Spinal cord (tissue), 9 donors: ENCODE measurements at regions not wholly inside any gene's neighbourhood (a gene's known extent, or its start where the extent isn't known, plus 50 kb on each side); places are given as distances from the start of the nearest gene placed in this dataset.

Experiments used
- DNase-seq, 6 donors: peaks; one replicate each; pipeline versions ENCODE4 v3.0.0 to v3.0.0-alpha.2; 2013 to 2015; ENCODE audit warnings: low spot score in 6 of 6, low read depth in 4 of 6
- H3K27ac ChIP-seq: one replicate; pipeline ENCODE4 v1.5.1; 2013; ENCODE audit warnings: low read depth, low read length, control low read depth
- H3K27me3 ChIP-seq: one replicate; pipeline ENCODE4 v1.6.1; 2013; ENCODE audit warnings: low read length; ENCODE audit not compliant: control insufficient read depth, insufficient read depth
- H3K36me3 ChIP-seq: one replicate; pipeline ENCODE4 v1.6.1; 2013; ENCODE audit warnings: low read length; ENCODE audit not compliant: control insufficient read depth, insufficient read depth
- H3K4me1 ChIP-seq: one replicate; pipeline ENCODE4 v1.6.1; 2013; ENCODE audit warnings: low read length; ENCODE audit not compliant: control insufficient read depth, insufficient read depth
- H3K4me3 ChIP-seq: one replicate; pipeline ENCODE4 v1.5.1; 2013; ENCODE audit warnings: low read depth, low read length, control low read depth
- H3K9me3 ChIP-seq: one replicate; pipeline ENCODE4 v1.6.1; 2013; ENCODE audit warnings: low read length; ENCODE audit not compliant: control insufficient read depth, insufficient read depth
- WGBS: methylation state at CpG from one replicate; pipeline ENCODE4 v1.1.5; 2013; ENCODE audit warnings: missing lambda C conversion rate; ENCODE audit not compliant: insufficient coverage; 5-methylcytosine and 5-hydroxymethylcytosine counted together
- donor health status: healthy.

DNA sequence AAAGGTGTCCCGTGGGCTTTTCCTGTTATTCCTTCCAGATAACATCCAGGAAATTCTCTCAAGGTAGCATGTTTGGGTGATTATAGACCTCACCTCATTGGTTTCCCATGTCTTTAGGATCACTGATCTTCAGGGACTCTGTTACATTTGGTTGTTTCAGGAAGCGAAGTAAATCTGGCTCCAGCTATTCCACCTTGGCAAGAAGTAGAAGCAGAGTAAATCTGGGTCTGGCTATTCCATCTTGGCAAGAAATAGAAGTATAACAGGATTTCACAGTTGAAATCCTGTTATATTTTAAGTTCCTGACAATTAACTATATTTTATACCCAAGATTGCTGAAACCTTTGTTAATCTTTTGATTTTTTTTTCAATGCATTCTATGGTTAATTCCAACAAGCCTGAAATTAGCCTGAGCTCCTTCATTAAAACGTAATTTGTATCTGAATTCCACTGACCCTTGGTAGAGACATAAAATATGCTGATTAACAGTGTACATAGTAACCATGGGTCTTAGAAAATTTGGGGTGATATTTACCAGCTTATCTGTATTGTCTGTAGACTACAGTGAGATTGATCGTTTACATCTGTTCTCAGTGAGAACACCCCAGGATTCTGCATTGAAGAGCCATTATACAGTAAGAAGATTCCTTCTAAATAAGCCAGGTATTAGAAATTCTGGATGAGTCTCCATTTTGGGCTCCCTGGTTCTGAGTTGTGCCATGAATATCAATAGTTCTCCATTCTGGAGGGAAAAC lies 267.6 kb upstream of the SLITRK6 start:
- H3K4me3 ChIP-seq, result no peak overlapping the region
- H3K9me3 ChIP-seq, result no peaks in the 10 kb centered on the region
- H3K4me1 ChIP-seq, result no peaks in the 10 kb centered on the region
- no peaks in the 10 kb centered on the region for H3K27me3 ChIP-seq
- no CpG with 5 or more reads among the region's 4 CpGs for WGBS
- H3K27ac ChIP-seq, result no peak overlapping the region
- no peaks in the 10 kb centered on the region for H3K36me3 ChIP-seq
- peak in 2 of 6 donors; percentile 25 to 41 for DNase-seq

DNA sequence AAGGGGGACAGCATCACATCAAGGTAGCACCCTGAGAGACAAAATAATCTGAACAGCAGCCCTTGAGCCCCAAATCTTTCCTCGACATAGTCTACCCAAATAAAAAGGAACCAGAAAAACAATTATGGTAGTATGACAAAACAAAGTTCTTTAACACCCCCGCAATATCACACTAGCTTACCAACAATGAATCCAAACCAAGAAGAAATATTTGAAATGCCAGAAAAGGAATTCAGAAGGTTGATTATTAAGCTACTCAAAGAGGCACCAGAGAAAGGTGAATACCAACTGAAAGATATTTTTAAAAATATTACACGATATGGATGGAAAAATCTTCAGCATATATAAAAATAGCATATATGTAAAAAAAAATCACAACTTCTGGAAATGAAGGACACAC lies 252.9 kb upstream of the SLITRK6 start:
- no peaks in the 10 kb centered on the region for H3K27me3 ChIP-seq
- H3K4me3 ChIP-seq, result no peak overlapping the region
- no peaks in the 10 kb centered on the region for H3K36me3 ChIP-seq
- no CpG with 5 or more reads among the region's 3 CpGs for WGBS
- no peak overlapping the region for H3K27ac ChIP-seq
- H3K9me3 ChIP-seq, result no peaks in the 10 kb centered on the region
- DNase-seq, result no peak
- no peaks in the 10 kb centered on the region for H3K4me1 ChIP-seq

DNA sequence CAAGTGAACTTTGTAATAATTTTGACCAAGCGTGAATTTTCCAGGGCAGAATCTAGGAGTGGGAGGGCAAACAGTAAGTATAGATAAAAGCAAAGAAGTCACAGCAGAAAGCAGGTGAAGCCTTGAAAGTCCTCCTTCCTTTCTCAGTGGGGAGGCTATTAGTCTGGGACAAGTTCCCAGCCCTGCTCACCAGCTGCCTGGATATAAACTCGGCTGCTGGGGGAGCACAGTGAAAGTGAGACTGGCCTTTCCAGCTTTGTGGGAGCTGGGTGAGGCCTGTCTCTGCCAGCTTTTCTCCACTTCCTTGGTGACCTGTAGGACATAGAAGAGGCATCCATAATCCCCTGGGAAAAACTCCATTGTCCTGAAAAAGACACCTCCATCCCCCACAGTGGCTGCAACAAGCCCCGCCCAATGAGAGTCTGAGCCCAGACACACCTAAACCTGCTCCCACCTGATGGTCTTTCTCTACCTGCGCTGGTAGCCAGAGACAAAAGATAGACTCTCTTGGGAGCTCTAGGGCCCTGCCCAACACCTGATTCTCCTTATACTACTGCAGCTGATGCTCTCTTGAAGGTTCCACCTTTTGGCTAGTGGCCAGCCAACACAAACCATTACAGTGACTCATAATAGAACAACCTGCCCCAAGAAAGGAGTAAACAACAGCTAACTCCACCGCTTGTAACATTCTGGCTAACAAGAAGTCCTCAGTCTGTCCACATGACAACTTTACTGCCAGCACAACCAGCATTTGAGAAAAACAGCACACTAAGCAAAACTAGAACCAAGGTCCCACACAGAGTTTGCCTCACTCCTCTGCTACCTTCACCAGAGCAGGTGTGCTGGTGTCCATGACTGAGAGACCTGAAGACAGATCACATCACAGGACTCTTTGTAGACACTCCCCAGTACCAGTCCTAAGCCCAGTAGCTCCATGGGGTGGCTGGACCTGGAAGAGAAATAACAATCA lies 252.2 kb upstream of the SLITRK6 start:
- H3K4me1 ChIP-seq, result no peaks in the 10 kb centered on the region
- no peaks in the 10 kb centered on the region for H3K27me3 ChIP-seq
- WGBS, result 74% methylated on average over 5 of the region's 5 CpGs

DNA sequence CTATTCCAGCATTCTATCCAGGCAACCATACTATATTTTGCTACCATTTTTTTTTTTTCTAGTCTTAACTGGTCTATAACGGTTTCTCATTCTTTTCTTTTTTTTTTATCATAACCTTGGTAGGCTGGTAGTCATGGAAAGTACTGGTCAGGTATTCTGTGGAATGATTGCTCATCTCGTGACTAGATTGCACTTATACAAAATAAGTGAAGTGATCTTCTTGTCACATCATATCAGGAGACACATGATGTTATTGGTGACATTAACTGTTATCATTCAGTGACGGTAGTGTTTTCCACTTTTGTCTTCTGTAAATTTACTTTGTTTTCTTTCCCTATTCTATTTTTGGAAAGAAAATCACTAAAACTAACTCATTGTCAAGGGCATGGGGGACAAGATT lies 239.3 kb upstream of the SLITRK6 start:
- no peaks in the 10 kb centered on the region for H3K27me3 ChIP-seq
- WGBS, result no CpG with 5 or more reads among the region's 3 CpGs
- H3K27ac ChIP-seq, result no peak overlapping the region
- H3K4me3 ChIP-seq, result no peak overlapping the region
- H3K4me1 ChIP-seq, result no peaks in the 10 kb centered on the region
- no peaks in the 10 kb centered on the region for H3K9me3 ChIP-seq
- H3K36me3 ChIP-seq, result no peaks in the 10 kb centered on the region
- no peak for DNase-seq

More for the DNA sequence above, 252.2 kb upstream of the SLITRK6 start:
- Histone ChIP-seq H3K36me3 (no peaks in the 10 kb centered on the region), H3K9me3 (no peaks in the 10 kb centered on the region), H3K27ac (no peak overlapping the region), H3K4me3 (no peak overlapping the region)
- peak in 1 of 6 donors; percentile 1 for DNase-seq

DNA sequence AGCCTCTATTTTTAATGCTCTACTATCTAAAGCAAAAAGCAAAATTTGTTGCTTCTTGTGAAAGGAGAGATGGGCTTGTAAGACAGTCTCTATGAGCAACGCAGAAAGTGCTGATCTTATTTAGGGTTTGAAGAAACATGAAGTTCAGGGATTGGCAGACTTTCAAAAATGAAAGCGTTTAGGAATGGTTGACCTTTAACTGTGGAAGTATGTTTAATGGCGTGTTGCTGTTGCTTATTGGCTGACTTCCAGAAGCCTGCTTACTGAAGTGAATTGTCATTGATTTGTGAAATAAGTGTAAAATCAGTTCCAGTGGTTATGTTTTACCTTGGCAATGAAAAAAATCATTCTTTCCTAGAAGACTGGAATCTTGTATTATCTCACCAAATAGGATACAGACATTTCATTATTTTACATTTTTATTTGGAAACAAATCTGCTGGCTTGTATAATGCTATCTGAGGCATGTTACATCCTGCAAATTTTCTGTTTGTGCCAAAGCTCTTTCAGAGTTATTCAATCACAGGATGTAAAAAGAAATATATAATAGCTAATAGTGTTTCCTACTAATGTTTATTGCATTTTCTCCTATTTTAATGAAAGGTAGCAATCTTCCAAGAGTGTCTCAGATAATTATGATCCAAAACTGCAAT lies 221.3 kb upstream of the SLITRK6 start:
- Histone ChIP-seq H3K36me3 (no peaks in the 10 kb centered on the region), H3K4me3 (no peak overlapping the region), H3K4me1 (no peaks in the 10 kb centered on the region), H3K27ac (no peak overlapping the region), H3K27me3 (no peaks in the 10 kb centered on the region), H3K9me3 (no peaks in the 10 kb centered on the region)
- DNase-seq, result peak in 4 of 6 donors; percentile 6 to 79 (median 44)
- 44% methylated on average over 2 of the region's 3 CpGs for WGBS

DNA sequence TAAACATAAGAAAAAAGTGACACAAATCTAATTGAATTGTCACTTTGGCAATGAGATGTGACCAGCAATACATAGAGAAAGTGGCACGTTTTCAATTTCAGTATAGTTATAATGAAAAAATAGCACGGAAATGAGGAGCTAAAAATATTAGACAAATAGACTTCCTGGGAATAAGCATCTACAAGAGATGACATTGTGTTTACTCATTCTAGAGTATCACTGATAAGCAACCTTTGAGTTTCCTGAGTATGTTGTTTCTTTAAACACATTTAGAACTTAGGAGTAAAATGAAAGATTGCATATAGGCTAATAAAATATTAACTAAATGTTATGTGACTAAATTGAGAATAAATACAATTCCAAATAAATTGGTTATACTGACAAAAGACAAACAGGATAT lies 207.1 kb upstream of the SLITRK6 start:
- no peaks in the 10 kb centered on the region for H3K4me1 ChIP-seq
- DNase-seq, result no peak
- H3K27me3 ChIP-seq, result no peaks in the 10 kb centered on the region
- no peak overlapping the region for H3K4me3 ChIP-seq
- no peaks in the 10 kb centered on the region for H3K9me3 ChIP-seq
- WGBS, result no CpG with 5 or more reads among the region's 2 CpGs
- H3K27ac ChIP-seq, result no peak overlapping the region
- no peaks in the 10 kb centered on the region for H3K36me3 ChIP-seq

DNA sequence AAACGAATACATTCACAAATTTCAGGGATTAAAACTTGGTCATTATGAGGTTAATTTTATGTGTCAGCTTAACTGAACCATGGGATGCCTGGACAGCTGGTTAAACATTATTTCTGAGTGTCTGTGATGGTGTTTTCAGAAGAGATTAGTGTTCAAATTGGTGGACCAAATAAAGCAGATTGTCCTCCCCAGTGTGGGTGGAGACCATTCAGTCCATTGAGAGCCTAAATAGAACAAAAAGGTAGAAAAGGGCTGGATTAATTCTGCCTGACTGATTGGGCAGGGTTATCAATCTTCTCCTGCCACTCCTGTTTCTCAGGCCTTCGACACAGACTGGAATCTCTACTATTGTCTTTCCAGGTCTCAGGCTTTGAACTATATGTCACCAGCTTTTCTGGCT lies 203.8 kb upstream of the SLITRK6 start:
- WGBS, result 13% methylated on average over 1 of the region's 2 CpGs
- Histone ChIP-seq H3K4me1 (no peaks in the 10 kb centered on the region), H3K27me3 (no peaks in the 10 kb centered on the region), H3K4me3 (no peak overlapping the region), H3K9me3 (no peaks in the 10 kb centered on the region), H3K36me3 (no peaks in the 10 kb centered on the region), H3K27ac (no peak overlapping the region)
- peak in 2 of 6 donors; percentile 1 to 26 for DNase-seq

DNA sequence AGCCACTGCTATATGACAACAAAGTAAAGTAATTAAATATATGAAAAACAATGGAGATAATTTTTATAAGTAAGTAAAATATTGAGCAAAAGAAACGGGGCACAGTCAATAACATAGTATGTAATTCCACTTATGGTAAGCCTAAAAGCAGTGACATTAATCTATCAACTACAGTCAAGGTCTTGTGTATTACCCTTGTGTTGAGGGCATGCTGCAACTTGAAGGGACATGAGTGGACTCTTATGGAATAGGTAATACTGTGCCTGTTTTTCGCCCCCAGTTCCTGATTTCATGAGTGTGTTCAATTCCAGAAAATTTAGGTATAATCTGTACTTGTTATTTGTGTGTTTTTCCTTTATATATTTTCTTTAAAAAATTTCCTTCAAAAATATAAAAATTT lies 201.3 kb upstream of the SLITRK6 start:
- no peak for DNase-seq
- H3K9me3 ChIP-seq, result no peaks in the 10 kb centered on the region
- WGBS, result no CpG with 5 or more reads among the region's 2 CpGs
- no peaks in the 10 kb centered on the region for H3K4me1 ChIP-seq
- H3K4me3 ChIP-seq, result no peak overlapping the region
- no peaks in the 10 kb centered on the region for H3K36me3 ChIP-seq
- no peaks in the 10 kb centered on the region for H3K27me3 ChIP-seq
- H3K27ac ChIP-seq, result no peak overlapping the region

DNA sequence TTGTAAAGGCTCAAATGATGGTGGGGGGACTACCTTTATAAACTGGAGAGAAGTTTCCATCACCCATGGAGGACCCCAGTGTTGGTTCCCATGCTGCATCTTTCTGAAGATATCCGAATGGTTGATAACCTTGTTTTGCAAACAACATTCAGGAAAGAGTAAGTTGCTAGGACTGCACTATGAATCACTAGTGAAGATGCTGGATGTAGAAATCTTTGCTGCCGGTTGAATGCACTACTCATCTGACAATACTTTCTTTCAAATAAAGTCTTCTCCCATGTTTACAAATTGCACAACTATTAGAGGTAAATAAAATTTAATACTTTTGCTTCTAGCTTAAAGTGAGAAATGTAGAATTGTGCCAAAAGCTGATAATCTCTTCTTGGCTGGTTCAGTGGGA lies 198.4 kb upstream of the SLITRK6 start:
- no peaks in the 10 kb centered on the region for H3K9me3 ChIP-seq
- no peaks in the 10 kb centered on the region for H3K27me3 ChIP-seq
- WGBS, result no CpG with 5 or more reads among the region's 2 CpGs
- no peaks in the 10 kb centered on the region for H3K36me3 ChIP-seq
- DNase-seq, result no peak
- no peak overlapping the region for H3K27ac ChIP-seq
- no peaks in the 10 kb centered on the region for H3K4me1 ChIP-seq
- H3K4me3 ChIP-seq, result no peak overlapping the region
